GM10266 (cell line): ENCODE measurements at regions not wholly inside any gene's neighbourhood (a gene's known extent, or its start where the extent isn't known, plus 50 kb on each side); places are given as distances from the start of the nearest gene placed in this dataset.

Source experiments
- DNase-seq: peaks from one replicate; pipeline ENCODE4 v3.0.0; 2012; ENCODE audit errors: extremely low spot score
- TF ChIP-seq, protein P1 (sequence below): IDR thresholded peaks from 2 replicates; pipeline ENCODE4 v1.5.1; 2012; ENCODE audit warnings: mild to moderate bottlenecking, low read depth; ENCODE audit not compliant: control insufficient read depth, insufficient read depth; ENCODE audit errors: missing control alignments

DNA sequence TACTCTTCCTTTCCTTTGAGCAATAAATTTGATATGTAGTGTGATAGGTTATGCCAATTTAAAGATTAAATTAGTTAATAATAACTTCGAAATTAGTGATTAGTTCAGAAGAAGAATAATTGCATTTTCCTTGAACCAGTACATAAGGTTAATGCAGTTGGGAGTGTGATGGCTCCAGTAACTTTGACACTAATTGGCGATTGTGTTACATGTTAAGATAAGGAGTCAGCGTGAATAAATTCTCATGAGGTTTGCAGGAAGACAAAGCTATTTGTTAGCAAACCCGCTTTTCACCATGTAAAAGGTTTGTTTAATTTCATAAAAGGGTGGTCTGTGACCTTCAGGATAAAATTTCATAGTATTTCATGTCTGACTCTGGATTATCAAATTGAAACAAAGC is 1226.8 kb downstream of the SLC16A7 start:
- TF ChIP-seq, protein P1, sequence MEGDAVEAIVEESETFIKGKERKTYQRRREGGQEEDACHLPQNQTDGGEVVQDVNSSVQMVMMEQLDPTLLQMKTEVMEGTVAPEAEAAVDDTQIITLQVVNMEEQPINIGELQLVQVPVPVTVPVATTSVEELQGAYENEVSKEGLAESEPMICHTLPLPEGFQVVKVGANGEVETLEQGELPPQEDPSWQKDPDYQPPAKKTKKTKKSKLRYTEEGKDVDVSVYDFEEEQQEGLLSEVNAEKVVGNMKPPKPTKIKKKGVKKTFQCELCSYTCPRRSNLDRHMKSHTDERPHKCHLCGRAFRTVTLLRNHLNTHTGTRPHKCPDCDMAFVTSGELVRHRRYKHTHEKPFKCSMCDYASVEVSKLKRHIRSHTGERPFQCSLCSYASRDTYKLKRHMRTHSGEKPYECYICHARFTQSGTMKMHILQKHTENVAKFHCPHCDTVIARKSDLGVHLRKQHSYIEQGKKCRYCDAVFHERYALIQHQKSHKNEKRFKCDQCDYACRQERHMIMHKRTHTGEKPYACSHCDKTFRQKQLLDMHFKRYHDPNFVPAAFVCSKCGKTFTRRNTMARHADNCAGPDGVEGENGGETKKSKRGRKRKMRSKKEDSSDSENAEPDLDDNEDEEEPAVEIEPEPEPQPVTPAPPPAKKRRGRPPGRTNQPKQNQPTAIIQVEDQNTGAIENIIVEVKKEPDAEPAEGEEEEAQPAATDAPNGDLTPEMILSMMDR, result no peak
- DNase-seq, result no peak

DNA sequence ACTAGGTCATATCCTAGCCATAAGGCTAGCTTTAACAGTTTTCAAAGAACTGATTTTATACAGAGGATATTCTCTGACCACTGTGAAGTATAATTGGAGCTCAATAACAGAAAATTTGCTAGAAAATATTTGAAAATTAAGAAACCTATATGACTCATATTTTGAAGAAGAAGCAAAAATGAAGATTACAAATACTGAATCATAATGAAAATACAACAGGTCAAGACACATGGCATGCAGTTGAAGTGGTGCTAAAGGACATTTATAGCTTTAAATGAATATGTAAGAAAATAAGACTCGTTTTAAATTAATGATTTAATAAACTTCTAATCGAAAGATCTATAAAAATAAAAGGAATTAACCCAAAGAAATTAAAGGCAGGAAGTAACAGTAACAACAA is 1234.6 kb downstream of the SLC16A7 start:
- TF ChIP-seq, protein P1, result no peak
- no peak for DNase-seq

DNA sequence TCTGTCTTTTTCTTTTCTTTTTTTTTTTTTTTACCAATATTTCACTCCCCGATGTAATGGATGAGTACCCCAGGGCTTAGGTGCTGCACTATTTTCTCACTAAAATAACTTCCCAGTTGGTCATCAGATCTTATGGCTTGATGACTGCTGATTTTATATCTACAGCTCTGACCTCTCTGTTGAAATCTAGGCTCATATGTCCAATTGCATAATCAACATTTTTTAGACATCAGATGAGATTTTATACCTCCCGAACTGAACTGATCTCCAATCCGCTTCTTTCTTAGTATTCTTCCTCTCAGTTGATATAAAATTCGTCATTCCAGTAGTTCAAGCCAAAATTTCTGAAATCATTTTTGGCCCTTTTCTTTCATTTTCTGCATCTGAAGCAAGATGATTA is 1236.5 kb downstream of the SLC16A7 start:
- no peak for DNase-seq
- TF ChIP-seq, protein P1, result no peak

DNA sequence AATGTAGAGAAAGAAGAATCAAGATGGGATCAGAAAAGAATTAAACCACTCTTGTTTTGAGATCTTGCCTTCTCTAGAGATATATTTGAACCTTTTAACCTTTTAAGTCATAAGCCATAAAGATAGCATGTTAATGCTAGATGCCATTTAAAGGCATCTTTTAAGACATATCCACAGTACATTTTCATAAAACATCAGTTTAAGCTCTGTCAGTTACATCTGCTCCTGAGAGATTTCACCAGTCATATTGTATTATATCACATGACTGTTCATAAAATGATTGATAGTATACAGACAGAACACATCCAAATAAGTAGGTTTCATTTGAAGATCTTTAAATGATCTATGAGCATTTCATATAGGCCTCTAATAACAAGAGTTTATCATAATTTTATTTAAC is 1238.5 kb downstream of the SLC16A7 start:
- DNase-seq, result no peak
- TF ChIP-seq, protein P1, result no peak

DNA sequence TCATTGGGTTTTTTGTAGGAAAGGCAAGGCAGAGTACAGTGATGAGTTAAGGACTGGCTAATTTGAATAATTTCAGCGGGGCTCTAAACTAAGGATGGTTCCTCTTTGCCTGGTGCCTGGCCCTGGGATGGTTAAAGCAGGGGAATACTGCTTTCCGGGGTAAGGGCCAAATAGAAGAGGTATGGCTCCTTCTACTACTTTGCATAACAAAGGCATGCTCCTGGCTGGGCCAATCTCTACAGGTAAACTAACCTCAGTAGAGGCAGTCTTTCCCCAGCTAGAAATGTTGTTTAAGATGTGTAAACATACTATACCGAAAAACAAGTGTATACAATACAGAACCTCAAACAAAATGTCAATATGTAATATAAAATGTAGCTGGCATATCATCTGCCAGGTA is 1239.0 kb downstream of the SLC16A7 start:
- DNase-seq, result no peak

DNA sequence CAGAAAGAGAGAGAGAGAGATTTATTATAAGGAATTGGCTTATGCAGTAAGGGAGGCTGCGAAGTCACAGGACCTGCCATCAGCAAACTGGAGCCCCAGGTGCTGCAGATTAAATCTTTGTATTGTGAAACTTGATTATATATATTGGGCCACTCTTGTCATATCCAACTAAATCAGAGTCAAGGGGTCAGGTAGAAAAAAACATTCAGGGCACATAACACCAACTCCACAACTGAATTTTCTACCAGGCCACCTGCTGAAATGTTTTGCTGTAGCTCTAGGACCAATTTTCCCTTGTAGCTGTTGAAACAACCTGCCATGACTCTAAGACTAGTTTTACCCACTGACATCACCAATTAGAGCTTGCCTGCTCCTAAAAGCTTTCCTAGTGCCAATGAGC is 1240.8 kb downstream of the SLC16A7 start:
- DNase-seq, result no peak
- TF ChIP-seq, protein P1, result no peak

More for the DNA sequence above, 1239.0 kb downstream of the SLC16A7 start:
- TF ChIP-seq, protein P1, result no peak

DNA sequence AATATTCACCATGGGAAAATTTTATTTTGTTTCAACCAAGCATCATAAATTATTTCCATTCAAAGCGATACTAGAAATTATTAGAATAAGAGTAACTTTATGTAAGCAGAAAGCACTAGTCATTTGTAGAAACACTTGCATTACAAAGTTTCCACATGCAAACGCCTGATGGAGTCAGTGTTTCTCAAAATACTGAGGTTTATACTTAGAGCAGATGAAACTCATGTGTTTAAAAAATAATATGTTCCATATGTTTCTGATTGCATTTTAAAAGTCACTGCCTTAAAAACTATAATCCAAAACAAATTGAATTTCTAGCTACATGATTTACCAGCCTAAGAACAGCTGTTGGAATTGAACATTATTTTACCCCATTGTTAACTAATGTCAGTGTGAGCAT is 1246.4 kb downstream of the SLC16A7 start:
- TF ChIP-seq, protein P1, result no peak
- DNase-seq, result no peak
